ENCODE measurements at regions not wholly inside any gene's neighbourhood (a gene's known extent, or its start where the extent isn't known, plus 50 kb on each side); places are given as distances from the start of the nearest gene placed in this dataset.

DNA sequence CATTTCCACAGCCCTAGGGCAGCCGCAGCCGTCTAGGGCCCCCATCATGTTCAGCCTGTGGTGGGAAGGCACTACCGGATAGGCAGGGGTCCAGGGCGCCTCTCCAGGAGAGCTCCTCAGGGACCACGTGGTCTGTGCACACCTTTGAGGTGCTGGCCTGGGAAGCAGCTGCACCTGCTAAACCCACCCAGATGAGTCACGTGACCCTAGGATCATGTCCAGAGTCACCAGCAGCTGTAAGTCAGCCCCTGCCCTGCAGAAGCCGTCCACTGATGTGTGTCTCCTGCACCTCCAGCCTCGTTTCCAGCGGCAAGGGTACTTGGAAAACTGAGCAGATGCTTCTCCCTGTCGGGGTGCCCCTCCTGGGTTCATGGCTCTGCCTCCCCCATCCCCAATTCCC, 682.6 kb upstream of the SALL3 start:
- Mint-ChIP-seq H3K27me3 (ENCODE audit: low read depth) (peaks cover 6% of the 10 kb centered on the region), H3K4me1 (peaks cover 15% of the 10 kb centered on the region), H3K27ac (ENCODE audit: unreplicated experiment) (no peak overlapping the region), H3K4me3 (no peak overlapping the region), H3K36me3 (ENCODE audit: low read depth) (no peaks in the 10 kb centered on the region), H3K9me3 (no peaks in the 10 kb centered on the region)
- DNase-seq (ENCODE audit: low read depth, low spot score), result no peak
- no peak for TF ChIP-seq CTCF (conservative IDR thresholded peaks at IDR 0.05)

- peaks cover 2% of the 10 kb centered on the region for H3K9me3 Mint-ChIP-seq
- H3K36me3 Mint-ChIP-seq (ENCODE audit: low read depth), result no peaks in the 10 kb centered on the region
- H3K27me3 Mint-ChIP-seq (ENCODE audit: low read depth), result no peaks in the 10 kb centered on the region
- no peak overlapping the region for H3K27ac Mint-ChIP-seq (ENCODE audit: unreplicated experiment)
- peaks cover 10% of the 10 kb centered on the region for H3K4me1 Mint-ChIP-seq
- no peak overlapping the region for H3K4me3 Mint-ChIP-seq
- DNase-seq (ENCODE audit: low read depth, low spot score), result no peak
- TF ChIP-seq CTCF (conservative IDR thresholded peaks at IDR 0.05), result no peak
Measured at GRCh38 chr18:78303519-78304191, 676.0 kb upstream of the SALL3 start.

GRCh38 chr18:78304192-78305164, 675.1 kb upstream of the SALL3 start:
- no peak overlapping the region for H3K27ac Mint-ChIP-seq (ENCODE audit: unreplicated experiment)
- no peak for DNase-seq (ENCODE audit: low read depth, low spot score)
- H3K27me3 Mint-ChIP-seq (ENCODE audit: low read depth), result no peaks in the 10 kb centered on the region
- no peak for TF ChIP-seq CTCF (conservative IDR thresholded peaks at IDR 0.05)
- peaks cover 2% of the 10 kb centered on the region for H3K9me3 Mint-ChIP-seq
- peaks cover 10% of the 10 kb centered on the region for H3K4me1 Mint-ChIP-seq
- H3K36me3 Mint-ChIP-seq (ENCODE audit: low read depth), result no peaks in the 10 kb centered on the region
- no peak overlapping the region for H3K4me3 Mint-ChIP-seq

DNA sequence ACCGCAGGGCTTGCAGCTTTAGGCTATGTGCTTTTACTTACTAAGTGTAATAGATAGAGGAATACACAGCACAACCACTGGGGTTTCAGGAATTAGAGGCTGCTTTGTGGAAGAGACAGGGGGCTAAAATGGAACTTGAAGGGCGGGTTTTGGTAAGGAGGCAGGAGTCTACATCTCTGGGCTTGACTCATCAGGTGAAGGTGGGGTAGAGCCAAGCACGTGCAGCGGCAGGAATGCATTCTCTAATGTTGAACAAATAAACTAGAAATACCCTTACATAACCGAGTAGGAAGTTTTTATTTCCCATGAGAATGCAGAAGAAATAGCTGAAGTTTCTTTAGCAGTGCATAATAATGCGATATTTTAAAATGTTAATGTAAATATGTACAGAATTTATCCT, 673.8 kb upstream of the SALL3 start:
- H3K4me3 Mint-ChIP-seq, result no peak overlapping the region
- H3K4me1 Mint-ChIP-seq, result peaks cover 10% of the 10 kb centered on the region
- no peaks in the 10 kb centered on the region for H3K36me3 Mint-ChIP-seq (ENCODE audit: low read depth)
- TF ChIP-seq CTCF (conservative IDR thresholded peaks at IDR 0.05), result no peak
- DNase-seq (ENCODE audit: low read depth, low spot score), result no peak
- peaks cover 2% of the 10 kb centered on the region for H3K9me3 Mint-ChIP-seq
- no peak overlapping the region for H3K27ac Mint-ChIP-seq (ENCODE audit: unreplicated experiment)
- H3K27me3 Mint-ChIP-seq (ENCODE audit: low read depth), result no peaks in the 10 kb centered on the region

DNA sequence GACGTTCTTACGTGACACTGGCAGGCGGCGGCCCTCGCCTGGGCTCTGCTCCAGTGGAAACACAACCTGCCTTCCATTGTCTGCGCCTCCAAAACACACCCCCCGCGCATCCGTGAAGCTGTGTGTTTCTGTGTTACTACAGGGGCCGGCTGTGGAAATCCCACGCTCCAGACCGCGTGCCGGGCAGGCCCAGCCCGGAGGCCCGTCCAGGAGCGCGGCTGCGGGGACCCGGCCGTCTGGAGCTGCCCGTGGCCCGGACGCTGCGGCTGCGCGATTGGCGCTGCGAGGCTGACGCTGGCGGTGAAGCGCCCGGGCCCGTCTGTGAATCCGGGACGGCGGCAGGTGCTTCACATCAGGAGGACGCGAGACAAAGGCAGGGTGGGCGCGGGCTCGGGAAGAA, 670.3 kb upstream of the SALL3 start:
- DNase-seq (ENCODE audit: low read depth, low spot score), result no peak
- Mint-ChIP-seq H3K4me1 (peaks cover 10% of the 10 kb centered on the region), H3K27me3 (ENCODE audit: low read depth) (no peaks in the 10 kb centered on the region), H3K36me3 (ENCODE audit: low read depth) (no peaks in the 10 kb centered on the region), H3K27ac (ENCODE audit: unreplicated experiment) (no peak overlapping the region), H3K9me3 (peaks cover 2% of the 10 kb centered on the region), H3K4me3 (no peak overlapping the region)
- TF ChIP-seq CTCF (conservative IDR thresholded peaks at IDR 0.05), result no peak

Measured in neural crest cell (in vitro differentiated cells).